ENCODE measurements at regions not wholly inside any gene's neighbourhood (a gene's known extent, or its start where the extent isn't known, plus 50 kb on each side); places are given as distances from the start of the nearest gene placed in this dataset.

DNA sequence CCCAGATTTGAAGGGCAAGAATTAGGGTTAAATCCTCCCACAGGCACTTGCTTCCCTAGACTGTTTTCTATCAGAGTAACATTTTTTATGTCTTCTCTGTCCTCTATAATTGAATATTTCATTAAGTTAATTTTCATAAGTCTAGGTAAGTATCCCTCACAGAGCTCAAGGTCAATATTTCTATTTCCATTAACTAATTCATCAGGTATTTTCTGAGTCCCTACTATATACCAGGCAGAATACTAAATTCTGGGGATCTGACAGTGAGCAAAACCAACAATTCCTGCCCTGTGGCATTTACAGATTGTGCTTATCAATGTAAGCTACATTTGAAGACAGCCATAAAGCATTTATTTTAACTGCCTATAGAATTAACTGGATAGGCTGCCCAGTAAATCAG lies 86.4 kb upstream of the RBBP8 start:
- BruUV-seq (replicated peaks), result no TSS peak
- Histone ChIP-seq H3K9me3 (replicated peaks; ENCODE audit: control insufficient read depth, insufficient read depth, low read length) (no peaks in the 10 kb centered on the region), H3K4me3 (no peak overlapping the region), H3K27me3 (replicated peaks in 1 of 2; ENCODE audit: control insufficient read depth in 2 of 2, insufficient read depth in 2 of 2, low read length in 1 of 2) (no peaks in the 10 kb centered on the region), H4K20me1 (ENCODE audit: control insufficient read depth, insufficient read depth) (no peaks in the 10 kb centered on the region), H3K27ac (ENCODE audit: control insufficient read depth, insufficient read depth) (no peak overlapping the region), H3K9ac (ENCODE audit: control insufficient read depth, insufficient read depth, low read length) (no peak overlapping the region), H3K4me1 (ENCODE audit: control insufficient read depth, insufficient read depth, low read length) (0 out of 2 replicates have a peak, but pooled peaks cover 3% of the 10 kb centered on the region), H2AFZ (ENCODE audit: control insufficient read depth, low read depth, low read length) (no peak overlapping the region), H3K36me3 (ENCODE audit: control insufficient read depth in 2 of 2, insufficient read depth in 2 of 2, low read length in 1 of 2) (no peaks in the 10 kb centered on the region), H3K4me2 (ENCODE audit: control insufficient read depth, insufficient read depth) (no peak overlapping the region), H3K79me2 (ENCODE audit: control insufficient read depth, insufficient read depth, low read length) (no peaks in the 10 kb centered on the region)
- ChIA-PET RAD21 (ENCODE audit: unreplicated experiment) (interaction anchor here (0.7 to 3.7 kb wide), 7 partner anchors 48 to 565 kb away, joined by 3 to 15 read pairs (median 3); no protein-coding TSS in a partner anchor), POLR2A (no interaction called here), SMC1A (ENCODE audit: uncharacterized antibody, unreplicated experiment) (interaction anchor here (1.0 to 2.5 kb wide), 5 partner anchors 8 to 135 kb away, joined by 3 to 13 read pairs (median 4); no protein-coding TSS in a partner anchor), CTCF (interaction anchor here (1.2 to 3.4 kb wide), 8 partner anchors 9 to 137 kb away, joined by 3 to 11 read pairs (median 6); no protein-coding TSS in a partner anchor)
- DNase-seq (ENCODE audit: low read depth, low spot score), result no peak
- in situ Hi-C loops (cut with MboI) (no loop called here), intact Hi-C loops (cut with micrococcal nuclease; ENCODE audit: unreplicated experiment) (no loop called here)
- FAIRE-seq, result no peak
- ATAC-seq, result no peak
- TF ChIP-seq MXI1 (IDR thresholded peaks at IDR 0.05; ENCODE audit: low read depth, low read length) (no peak), ATF2 (IDR thresholded peaks at IDR 0.05; ENCODE audit: low read length) (no peak), POLR2A (IDR thresholded peaks at IDR 0.05; ENCODE audit: low read depth, low read length) (no peak), TAF1 (IDR thresholded peaks at IDR 0.05; ENCODE audit: borderline replicate concordance, low read depth, low read length) (no peak), CREB1 (IDR thresholded peaks at IDR 0.05; ENCODE audit: low read depth) (no peak), EZH2 (IDR thresholded peaks at IDR 0.05; ENCODE audit: borderline replicate concordance, control insufficient read depth, low read depth, low read length) (no peak)

- no peaks in the 10 kb centered on the region for H3K36me3 ChIP-seq (ENCODE audit: control insufficient read depth in 2 of 2, insufficient read depth in 2 of 2, low read length in 1 of 2)
- ChIA-PET CTCF (interaction anchor here (1.0 to 3.4 kb wide), 10 partner anchors 8 to 135 kb away, joined by 3 to 10 read pairs (median 6); no protein-coding TSS in a partner anchor), POLR2A (no interaction called here), RAD21 (ENCODE audit: unreplicated experiment) (interaction anchor here (0.9 to 3.7 kb wide), 8 partner anchors 10 to 564 kb away, joined by 3 to 15 read pairs (median 4); no protein-coding TSS in a partner anchor), SMC1A (ENCODE audit: uncharacterized antibody, unreplicated experiment) (interaction anchor here (0.5 to 2.5 kb wide), 14 partner anchors 9 to 564 kb away, joined by 3 to 13 read pairs (median 4); no protein-coding TSS in a partner anchor)
- H3K79me2 ChIP-seq (ENCODE audit: control insufficient read depth, insufficient read depth, low read length), result no peaks in the 10 kb centered on the region
- FAIRE-seq (no peak), DNase-seq (ENCODE audit: low read depth, low spot score) (no peak), ATAC-seq (no peak; the same call in 2 of the 3 replicates)
- H3K4me3 ChIP-seq, result no peak overlapping the region
- in situ Hi-C loops (cut with MboI), result no loop called here
- BruUV-seq (replicated peaks), result no TSS peak
- TF ChIP-seq PAX5 (IDR thresholded peaks at IDR 0.05; ENCODE audit: borderline replicate concordance, low read depth, low read length), result 0 out of 2 replicates have a peak, but pooled peaks have one; percentile 38
- TF ChIP-seq NR2F1 (conservative IDR thresholded peaks at IDR 0.05), result no peak
- TF ChIP-seq TCF7 (IDR thresholded peaks at IDR 0.05; ENCODE audit: borderline replicate concordance), result no peak
- TF ChIP-seq EED (IDR thresholded peaks at IDR 0.05; ENCODE audit: low read depth), result 0 out of 2 replicates have a peak, but pooled peaks have one; percentile 42
- no peaks in the 10 kb centered on the region for H3K9me3 ChIP-seq (replicated peaks; ENCODE audit: control insufficient read depth, insufficient read depth, low read length)
- 0 out of 2 replicates have a peak, but pooled peaks cover 3% of the 10 kb centered on the region for H3K4me1 ChIP-seq (ENCODE audit: control insufficient read depth, insufficient read depth, low read length)
- no peak overlapping the region for H3K27ac ChIP-seq (ENCODE audit: control insufficient read depth, insufficient read depth)
- H4K20me1 ChIP-seq (ENCODE audit: control insufficient read depth, insufficient read depth), result no peaks in the 10 kb centered on the region
- intact Hi-C loops (cut with micrococcal nuclease; ENCODE audit: unreplicated experiment), result no loop called here
- H3K4me2 ChIP-seq (ENCODE audit: control insufficient read depth, insufficient read depth), result no peak overlapping the region
- H3K9ac ChIP-seq (ENCODE audit: control insufficient read depth, insufficient read depth, low read length), result no peak overlapping the region
- no peak overlapping the region for H2AFZ ChIP-seq (ENCODE audit: control insufficient read depth, low read depth, low read length)
- no peaks in the 10 kb centered on the region for H3K27me3 ChIP-seq (replicated peaks in 1 of 2; ENCODE audit: control insufficient read depth in 2 of 2, insufficient read depth in 2 of 2, low read length in 1 of 2)
Measured at GRCh38 chr18:22847392-22847791, 85.7 kb upstream of the RBBP8 start.

All from GM12878 (cell line).